PC-9 (cell line): ENCODE measurements at regions not wholly inside any gene's neighbourhood (a gene's known extent, or its start where the extent isn't known, plus 50 kb on each side); places are given as distances from the start of the nearest gene placed in this dataset.

ENCODE experiments used
- EZH2 ChIP-seq: fragments of 200-600 bp; sonication (generic); IDR thresholded peaks from 2 replicates; pipeline ENCODE4 v1.8.0; 2017; ENCODE audit warnings: antibody characterized with exemption, low read depth
- TF ChIP-seq, protein P1 (sequence below): fragments of 200-600 bp; sonication (generic); conservative IDR thresholded peaks from 2 replicates; pipeline ENCODE4 v1.6.1; 2017; ENCODE audit warnings: mixed run types, antibody characterized with exemption, mild to moderate bottlenecking, moderate library complexity

DNA sequence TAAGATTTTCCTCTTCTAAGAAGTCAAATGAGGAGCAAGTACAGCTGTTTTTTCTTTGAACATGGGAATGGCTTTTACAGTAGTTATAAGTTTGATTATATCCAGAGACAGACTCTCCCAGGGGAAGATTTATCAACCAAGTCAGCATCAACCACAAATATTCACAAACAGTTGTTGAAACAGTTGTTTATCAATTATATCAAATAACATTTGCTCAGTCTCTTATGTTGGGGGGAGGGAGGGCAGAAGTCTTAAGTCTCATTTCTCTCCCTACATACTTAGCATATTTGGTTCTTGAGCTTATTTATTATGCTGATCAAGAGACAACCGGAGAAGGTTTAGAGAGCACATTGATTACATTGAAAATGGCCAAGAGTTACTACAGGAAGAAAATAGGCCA lies 110.1 kb downstream of the FBXO8 start:
- TF ChIP-seq, protein P1, sequence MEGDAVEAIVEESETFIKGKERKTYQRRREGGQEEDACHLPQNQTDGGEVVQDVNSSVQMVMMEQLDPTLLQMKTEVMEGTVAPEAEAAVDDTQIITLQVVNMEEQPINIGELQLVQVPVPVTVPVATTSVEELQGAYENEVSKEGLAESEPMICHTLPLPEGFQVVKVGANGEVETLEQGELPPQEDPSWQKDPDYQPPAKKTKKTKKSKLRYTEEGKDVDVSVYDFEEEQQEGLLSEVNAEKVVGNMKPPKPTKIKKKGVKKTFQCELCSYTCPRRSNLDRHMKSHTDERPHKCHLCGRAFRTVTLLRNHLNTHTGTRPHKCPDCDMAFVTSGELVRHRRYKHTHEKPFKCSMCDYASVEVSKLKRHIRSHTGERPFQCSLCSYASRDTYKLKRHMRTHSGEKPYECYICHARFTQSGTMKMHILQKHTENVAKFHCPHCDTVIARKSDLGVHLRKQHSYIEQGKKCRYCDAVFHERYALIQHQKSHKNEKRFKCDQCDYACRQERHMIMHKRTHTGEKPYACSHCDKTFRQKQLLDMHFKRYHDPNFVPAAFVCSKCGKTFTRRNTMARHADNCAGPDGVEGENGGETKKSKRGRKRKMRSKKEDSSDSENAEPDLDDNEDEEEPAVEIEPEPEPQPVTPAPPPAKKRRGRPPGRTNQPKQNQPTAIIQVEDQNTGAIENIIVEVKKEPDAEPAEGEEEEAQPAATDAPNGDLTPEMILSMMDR: no peak
- no peak for TF ChIP-seq EZH2
